Left lung (tissue), 4 donors: ENCODE measurements at regions not wholly inside any gene's neighbourhood (a gene's known extent, or its start where the extent isn't known, plus 50 kb on each side); places are given as distances from the start of the nearest gene placed in this dataset.

Experiments
- ATAC-seq: fragments of 200-7000 bp; cut with Tn5 transposase; one replicate; pipeline ENCODE4 v1.9.1; 2020; ENCODE audit warnings: moderate library complexity
- DNase-seq, 4 donors: peaks; one replicate each; pipeline ENCODE4 v3.0.0-alpha.2; 2013 to 2020
- H3K27ac ChIP-seq, 2 donors: fragments of 200-600 bp; sonication (generic) in 1 of 2; one replicate each; pipeline versions ENCODE4 v1.5.0 to v1.8.0; 2020 to 2021
- H3K27me3 ChIP-seq, 2 donors: fragments of 200-600 bp; sonication (generic) in 1 of 2; one replicate each; pipeline versions ENCODE4 v1.5.0 to v1.8.0; 2020 to 2021
- H3K36me3 ChIP-seq, 2 donors: fragments of 200-600 bp; sonication (generic) in 1 of 2; one replicate each; pipeline versions ENCODE4 v1.5.0 to v1.8.0; 2020 to 2021
- H3K4me1 ChIP-seq, 2 donors: fragments of 200-600 bp; one replicate each; pipeline ENCODE4 v1.8.0; 2021
- H3K4me3 ChIP-seq, 2 donors: fragments of 200-600 bp; sonication (generic) in 1 of 2; one replicate each; pipeline versions ENCODE4 v1.5.0 to v1.8.0; 2020 to 2021; ENCODE audit warnings: mild to moderate bottlenecking in 1 of 2
- H3K9me3 ChIP-seq, 2 donors: fragments of 200-600 bp; sonication (generic) in 1 of 2; one replicate each; pipeline versions ENCODE4 v1.5.0 to v1.8.0; 2020 to 2021
- CTCF ChIP-seq, 2 donors: fragments of 200-600 bp; sonication (generic) in 1 of 2; IDR thresholded peaks; one replicate each; pipeline versions ENCODE4 v1.5.0 to v1.8.0; 2021; ENCODE audit warnings: antibody characterized with exemption in 2 of 2
- intact Hi-C, 2 donors: fragments of 100-400 bp; cut with DNase I; formaldehyde crosslinking; loops; one replicate each; pipeline versions ENCODE4 v1.11.2 to v1.14.2; 2022
- donor health status: DM: no; HTN: yes; CAD: no.
- donor health status: DM: no; HTN: no; CAD: no.

- intact Hi-C loops: no loop called here
- ATAC-seq (no peak), DNase-seq (no peak)
These were observed 231.1 kb upstream of the POU3F1 start for GRCh38 chr1:38277646-38278045.

GRCh38 chr1:38275960-38276359 is 229.4 kb upstream of the POU3F1 start:
- H3K36me3 ChIP-seq: no peaks in the 10 kb centered on the region
- TF ChIP-seq CTCF (IDR thresholded peaks at IDR 0.05): no peak
- no peak overlapping the region for H3K27ac ChIP-seq
- H3K9me3 ChIP-seq: peaks cover 0 to 24% of the 10 kb centered on the region in 2 donors
- H3K27me3 ChIP-seq: peaks cover 0 to 13% of the 10 kb centered on the region in 2 donors
- no peaks in the 10 kb centered on the region for H3K4me1 ChIP-seq
- DNase-seq (no peak), ATAC-seq (no peak)
- H3K4me3 ChIP-seq: no peak overlapping the region
- intact Hi-C loops: no loop called here

More at GRCh38 chr1:38277646-38278045, 231.1 kb upstream of the POU3F1 start:
- Histone ChIP-seq H3K4me1 (no peaks in the 10 kb centered on the region), H3K27me3 (no peaks in the 10 kb centered on the region), H3K27ac (no peak overlapping the region), H3K36me3 (no peaks in the 10 kb centered on the region), H3K9me3 (peaks cover 0 to 24% of the 10 kb centered on the region in 2 donors), H3K4me3 (no peak overlapping the region)
- TF ChIP-seq CTCF (IDR thresholded peaks at IDR 0.05): no peak

GRCh38 chr1:38274974-38275373 is 228.4 kb upstream of the POU3F1 start:
- peaks cover 0 to 24% of the 10 kb centered on the region in 2 donors for H3K9me3 ChIP-seq

GRCh38 chr1:38273196-38273804 is 226.7 kb upstream of the POU3F1 start:
- no peaks in the 10 kb centered on the region for H3K36me3 ChIP-seq
- peaks cover 0 to 24% of the 10 kb centered on the region in 2 donors for H3K27me3 ChIP-seq
- DNase-seq: no peak
- intact Hi-C loops: no loop called here
- H3K4me1 ChIP-seq: no peaks in the 10 kb centered on the region
- no peak for TF ChIP-seq CTCF (IDR thresholded peaks at IDR 0.05)
- H3K4me3 ChIP-seq: no peak overlapping the region
- no peak for ATAC-seq
- H3K9me3 ChIP-seq: peaks cover 0 to 8% of the 10 kb centered on the region in 2 donors
- H3K27ac ChIP-seq: no peak overlapping the region

More at GRCh38 chr1:38274974-38275373, 228.4 kb upstream of the POU3F1 start:
- Histone ChIP-seq H3K27ac (no peak overlapping the region), H3K27me3 (peaks cover 0 to 23% of the 10 kb centered on the region in 2 donors), H3K36me3 (no peaks in the 10 kb centered on the region), H3K4me3 (no peak overlapping the region), H3K4me1 (no peaks in the 10 kb centered on the region)
- DNase-seq: peak in 3 of 4 donors; percentile 36 to 81 (median 48)
- no peak for TF ChIP-seq CTCF (IDR thresholded peaks at IDR 0.05)
- ATAC-seq: peak; percentile 68
- intact Hi-C loops: no loop called here

GRCh38 chr1:38272515-38272914 is 225.9 kb upstream of the POU3F1 start:
- ATAC-seq (no peak), DNase-seq (no peak)
- Histone ChIP-seq H3K27ac (no peak overlapping the region), H3K9me3 (peaks cover 0 to 2% of the 10 kb centered on the region in 2 donors), H3K4me1 (no peaks in the 10 kb centered on the region), H3K4me3 (no peak overlapping the region), H3K27me3 (peaks cover 0 to 24% of the 10 kb centered on the region in 2 donors), H3K36me3 (no peaks in the 10 kb centered on the region)
- TF ChIP-seq CTCF (IDR thresholded peaks at IDR 0.05): no peak
- intact Hi-C loops: no loop called here
